ENCODE measurements at regions not wholly inside any gene's neighbourhood (a gene's known extent, or its start where the extent isn't known, plus 50 kb on each side); places are given as distances from the start of the nearest gene placed in this dataset.
"Not testable (repeated sequence)": the region's sequence is repeated elsewhere in the genome, so short reads cannot be mapped to it uniquely, and the experiment has no call there.

- no peak overlapping the region for H3K4me2 ChIP-seq
- intact Hi-C loops (cut with micrococcal nuclease; ENCODE audit: unreplicated experiment) = no loop called here
- H3K79me2 ChIP-seq (ENCODE audit: low read depth) = no peaks in the 10 kb centered on the region
- no peak overlapping the region for H3K27ac ChIP-seq
- no peak overlapping the region for H3K4me3 ChIP-seq
- CTCF ChIA-PET = no interaction called here
- H3K27me3 ChIP-seq (ENCODE audit: insufficient read depth, low read depth) = no peaks in the 10 kb centered on the region
- no peaks in the 10 kb centered on the region for H3K4me1 ChIP-seq (replicated peaks; ENCODE audit: insufficient read depth)
- DNase-seq = no peak
- no peaks in the 10 kb centered on the region for H4K20me1 ChIP-seq (ENCODE audit: insufficient read depth)
- POLR2A ChIA-PET (ENCODE audit: unreplicated experiment) = no interaction called here
- BruUV-seq (replicated peaks) = no TSS peak
- TF ChIP-seq, protein P1, sequence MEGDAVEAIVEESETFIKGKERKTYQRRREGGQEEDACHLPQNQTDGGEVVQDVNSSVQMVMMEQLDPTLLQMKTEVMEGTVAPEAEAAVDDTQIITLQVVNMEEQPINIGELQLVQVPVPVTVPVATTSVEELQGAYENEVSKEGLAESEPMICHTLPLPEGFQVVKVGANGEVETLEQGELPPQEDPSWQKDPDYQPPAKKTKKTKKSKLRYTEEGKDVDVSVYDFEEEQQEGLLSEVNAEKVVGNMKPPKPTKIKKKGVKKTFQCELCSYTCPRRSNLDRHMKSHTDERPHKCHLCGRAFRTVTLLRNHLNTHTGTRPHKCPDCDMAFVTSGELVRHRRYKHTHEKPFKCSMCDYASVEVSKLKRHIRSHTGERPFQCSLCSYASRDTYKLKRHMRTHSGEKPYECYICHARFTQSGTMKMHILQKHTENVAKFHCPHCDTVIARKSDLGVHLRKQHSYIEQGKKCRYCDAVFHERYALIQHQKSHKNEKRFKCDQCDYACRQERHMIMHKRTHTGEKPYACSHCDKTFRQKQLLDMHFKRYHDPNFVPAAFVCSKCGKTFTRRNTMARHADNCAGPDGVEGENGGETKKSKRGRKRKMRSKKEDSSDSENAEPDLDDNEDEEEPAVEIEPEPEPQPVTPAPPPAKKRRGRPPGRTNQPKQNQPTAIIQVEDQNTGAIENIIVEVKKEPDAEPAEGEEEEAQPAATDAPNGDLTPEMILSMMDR (conservative IDR thresholded peaks at IDR 0.05) = no peak
- TF ChIP-seq EZH2 (IDR thresholded peaks at IDR 0.05; ENCODE audit: low read depth) = no peak
- no peaks in the 10 kb centered on the region for H3K36me3 ChIP-seq (ENCODE audit: low read depth)
- peaks cover 3% of the 10 kb centered on the region; the same call in 1 of the 2 replicates for H3K9me2 ChIP-seq (ENCODE audit: insufficient read depth)
- no peaks in the 10 kb centered on the region; the same call in 1 of the 2 replicates for H3K9me3 ChIP-seq (ENCODE audit: insufficient read depth, low read depth)
- no peak overlapping the region for H2AFZ ChIP-seq
- H3F3A ChIP-seq (ENCODE audit: insufficient read depth, low read depth) = no peaks in the 10 kb centered on the region
Measured at GRCh38 chr4:28508636-28509035, 1648.0 kb downstream of the STIM2 start.

GRCh38 chr4:28514766-28515165, 1654.1 kb downstream of the STIM2 start:
- DNase-seq; H3K27me3 ChIP-seq (ENCODE audit: insufficient read depth, low read depth); H3K4me2 ChIP-seq; BruUV-seq (replicated peaks); H3K79me2 ChIP-seq (ENCODE audit: low read depth); H4K20me1 ChIP-seq (ENCODE audit: insufficient read depth); H3K4me3 ChIP-seq; H3F3A ChIP-seq (ENCODE audit: insufficient read depth, low read depth); H3K9me3 ChIP-seq (ENCODE audit: insufficient read depth, low read depth); H3K4me1 ChIP-seq (replicated peaks; ENCODE audit: insufficient read depth); intact Hi-C loops (cut with micrococcal nuclease; ENCODE audit: unreplicated experiment); H3K27ac ChIP-seq; H2AFZ ChIP-seq; CTCF ChIA-PET; H3K36me3 ChIP-seq (ENCODE audit: low read depth); POLR2A ChIA-PET (ENCODE audit: unreplicated experiment); H3K9me2 ChIP-seq (ENCODE audit: insufficient read depth): not testable (repeated sequence)

GRCh38 chr4:28518561-28519165, 1658.0 kb downstream of the STIM2 start:
- no peak overlapping the region for H3K4me3 ChIP-seq
- DNase-seq = no peak
- no peaks in the 10 kb centered on the region for H3F3A ChIP-seq (ENCODE audit: insufficient read depth, low read depth)
- no peak overlapping the region for H3K4me2 ChIP-seq
- CTCF ChIA-PET = no interaction called here
- no peaks in the 10 kb centered on the region for H3K36me3 ChIP-seq (ENCODE audit: low read depth)
- H3K27me3 ChIP-seq (ENCODE audit: insufficient read depth, low read depth) = no peaks in the 10 kb centered on the region
- no peak for TF ChIP-seq EZH2 (IDR thresholded peaks at IDR 0.05; ENCODE audit: low read depth)
- TF ChIP-seq, protein P1 (conservative IDR thresholded peaks at IDR 0.05) = no peak
- POLR2A ChIA-PET (ENCODE audit: unreplicated experiment) = no interaction called here
- H3K9me2 ChIP-seq (ENCODE audit: insufficient read depth) = no peaks in the 10 kb centered on the region
- H4K20me1 ChIP-seq (ENCODE audit: insufficient read depth) = no peaks in the 10 kb centered on the region
- BruUV-seq (replicated peaks) = no TSS peak
- no peaks in the 10 kb centered on the region for H3K4me1 ChIP-seq (replicated peaks; ENCODE audit: insufficient read depth)
- intact Hi-C loops (cut with micrococcal nuclease; ENCODE audit: unreplicated experiment) = no loop called here
- H3K9me3 ChIP-seq (ENCODE audit: insufficient read depth, low read depth) = no peaks in the 10 kb centered on the region
- H3K79me2 ChIP-seq (ENCODE audit: low read depth) = no peaks in the 10 kb centered on the region
- H2AFZ ChIP-seq = no peak overlapping the region
- no peak overlapping the region for H3K27ac ChIP-seq

DNA sequence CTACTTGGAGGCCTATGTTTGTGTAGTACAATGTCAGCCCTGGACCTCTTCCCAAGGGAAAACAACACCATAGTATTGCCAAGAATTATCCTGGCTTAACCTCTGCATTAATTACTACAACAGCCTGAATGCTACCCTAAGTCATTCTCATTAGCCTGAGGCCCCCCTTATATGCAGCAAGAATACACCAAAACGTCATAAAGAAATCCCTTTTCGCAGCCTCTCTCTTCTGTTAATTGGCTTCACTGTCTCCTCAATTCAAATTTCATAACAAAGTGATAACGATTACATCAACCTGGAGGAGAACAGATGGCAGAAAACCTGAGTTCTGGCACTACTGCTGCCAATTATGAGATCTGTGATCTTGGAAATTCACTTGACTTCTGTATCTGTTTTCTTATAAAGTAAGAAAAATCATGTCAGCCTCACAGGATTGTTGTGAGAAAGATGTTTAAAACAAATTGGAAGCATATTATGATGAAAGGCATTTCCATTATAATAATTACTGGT, 1663.1 kb downstream of the STIM2 start:
- no peak overlapping the region for H3K4me2 ChIP-seq
- H3F3A ChIP-seq (ENCODE audit: insufficient read depth, low read depth) = no peaks in the 10 kb centered on the region
- POLR2A ChIA-PET (ENCODE audit: unreplicated experiment) = no interaction called here
- intact Hi-C loops (cut with micrococcal nuclease; ENCODE audit: unreplicated experiment) = no loop called here
- TF ChIP-seq EZH2 (IDR thresholded peaks at IDR 0.05; ENCODE audit: low read depth) = no peak
- TF ChIP-seq, protein P1 (conservative IDR thresholded peaks at IDR 0.05) = no peak
- H3K27me3 ChIP-seq (ENCODE audit: insufficient read depth, low read depth) = no peaks in the 10 kb centered on the region
- no peak overlapping the region for H3K4me3 ChIP-seq
- no peaks in the 10 kb centered on the region; the same call in 1 of the 2 replicates for H3K9me2 ChIP-seq (ENCODE audit: insufficient read depth)
- H3K27ac ChIP-seq = no peak overlapping the region
- CTCF ChIA-PET = no interaction called here
- no peaks in the 10 kb centered on the region for H3K79me2 ChIP-seq (ENCODE audit: low read depth)
- no peaks in the 10 kb centered on the region for H3K36me3 ChIP-seq (ENCODE audit: low read depth)
- no TSS peak for BruUV-seq (replicated peaks)
- DNase-seq = no peak
- no peak overlapping the region for H2AFZ ChIP-seq
- no peaks in the 10 kb centered on the region for H3K4me1 ChIP-seq (replicated peaks; ENCODE audit: insufficient read depth)
- H3K9me3 ChIP-seq (ENCODE audit: insufficient read depth, low read depth) = no peaks in the 10 kb centered on the region
- H4K20me1 ChIP-seq (ENCODE audit: insufficient read depth) = no peaks in the 10 kb centered on the region
